ENCODE measurements at regions not wholly inside any gene's neighbourhood (a gene's known extent, or its start where the extent isn't known, plus 50 kb on each side); places are given as distances from the start of the nearest gene placed in this dataset.
"Not testable (repeated sequence)": the region's sequence is repeated elsewhere in the genome, so short reads cannot be mapped to it uniquely, and the experiment has no call there.

DNA sequence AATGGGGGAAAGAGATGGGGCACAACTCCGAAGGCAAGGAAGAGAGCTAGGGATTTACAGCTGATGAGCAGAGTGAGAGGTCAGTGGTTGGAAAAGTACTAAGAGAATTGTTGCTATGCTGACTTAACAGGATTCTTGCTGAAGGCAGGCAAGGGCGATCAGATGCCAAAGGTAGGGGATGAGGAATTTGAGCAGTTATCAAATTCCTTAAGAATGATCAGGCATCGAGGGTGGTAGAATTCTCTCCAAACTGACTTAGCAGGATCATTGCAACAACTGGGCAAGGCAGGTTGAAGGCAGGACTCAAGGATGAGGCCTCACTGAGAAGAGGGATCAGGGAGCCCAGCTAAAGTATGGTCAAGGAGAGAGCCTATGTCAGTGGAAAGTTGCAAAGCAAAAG lies 171.0 kb downstream of the HSD17B3 start:
- DNase-seq: no peak

DNA sequence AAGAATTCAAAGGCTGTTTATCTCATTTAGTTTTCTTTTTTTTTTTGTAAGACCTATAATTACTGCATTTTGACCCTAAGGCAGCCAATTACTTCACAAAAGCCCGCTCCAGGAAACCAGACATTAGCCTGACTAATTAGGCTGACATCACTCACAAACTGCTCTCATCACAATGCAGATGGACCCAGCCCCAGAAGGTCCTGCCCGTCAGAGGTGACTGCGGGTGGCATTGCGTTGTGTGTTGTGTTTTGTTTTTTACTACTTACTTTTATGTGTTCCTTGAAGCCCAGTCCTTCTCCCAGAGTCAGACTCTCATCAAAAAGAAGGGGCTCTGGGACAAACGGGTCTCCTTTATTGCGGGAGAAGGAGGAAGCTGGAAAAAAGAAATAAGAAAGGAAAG lies 172.2 kb downstream of the HSD17B3 start:
- DNase-seq: no peak

- DNase-seq: no peak
Measured at GRCh38 chr9:96128880-96129279, 173.1 kb downstream of the HSD17B3 start.

GRCh38 chr9:96126321-96126881 lies 175.6 kb downstream of the HSD17B3 start:
- no peak for DNase-seq

GRCh38 chr9:96125624-96126023 lies 176.4 kb downstream of the HSD17B3 start:
- no peak for DNase-seq

- DNase-seq: no peak
Measured at GRCh38 chr9:96122751-96123150, 179.2 kb downstream of the HSD17B3 start.

- DNase-seq: no peak
Measured at GRCh38 chr9:96122282-96122681, 179.7 kb downstream of the HSD17B3 start.

DNA sequence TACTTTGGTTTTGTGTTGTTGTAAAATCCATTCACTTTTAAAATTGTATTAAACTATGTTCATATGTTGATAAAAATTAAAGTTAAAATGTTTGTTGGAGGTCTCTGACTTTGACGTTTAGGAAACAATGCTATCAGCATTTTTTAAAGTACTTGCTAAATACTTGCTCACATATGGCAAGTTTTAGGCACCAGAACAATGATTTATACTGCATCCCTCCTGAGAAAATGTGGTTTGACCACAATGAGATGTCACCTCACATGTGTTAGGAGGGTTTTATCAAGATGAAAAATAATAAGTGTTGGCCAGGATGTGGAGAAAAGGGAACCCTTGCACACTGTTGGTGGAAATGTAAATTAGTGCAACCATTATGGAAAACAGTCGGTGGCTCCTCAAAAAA lies 180.8 kb downstream of the HSD17B3 start:
- no peak for DNase-seq

DNA sequence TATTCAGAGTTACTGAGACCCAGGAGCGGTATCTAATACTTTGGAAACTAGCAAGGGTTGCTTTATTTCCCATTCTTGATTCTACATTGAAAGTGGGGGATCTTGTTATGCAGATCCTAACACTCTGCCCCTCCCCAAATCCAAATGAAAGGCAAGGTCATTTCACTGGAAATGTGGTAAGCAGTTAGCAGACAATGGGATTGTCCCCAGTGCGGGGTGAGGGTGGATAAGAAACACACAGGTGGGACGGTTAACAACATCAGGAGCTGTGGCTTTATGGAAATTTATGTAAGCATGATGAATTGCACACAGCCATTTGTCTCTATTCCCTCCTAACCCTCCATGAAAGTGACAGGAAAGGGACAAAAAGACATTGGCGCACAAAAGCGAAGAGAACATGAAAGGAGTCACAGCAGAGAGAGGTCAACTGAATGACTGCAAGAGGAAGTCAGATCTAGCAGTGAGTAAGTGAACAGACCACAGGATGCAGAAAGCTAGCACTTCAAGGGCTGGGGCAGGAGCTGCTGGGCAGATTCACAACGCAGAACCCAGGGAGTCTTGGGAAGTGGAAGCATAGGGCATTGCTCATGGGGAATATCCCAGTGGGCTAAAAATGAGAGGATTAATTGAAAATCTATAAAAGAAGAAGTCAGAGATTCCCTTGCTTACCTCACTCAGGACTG lies 184.4 kb downstream of the HSD17B3 start:
- no peak for DNase-seq

DNA sequence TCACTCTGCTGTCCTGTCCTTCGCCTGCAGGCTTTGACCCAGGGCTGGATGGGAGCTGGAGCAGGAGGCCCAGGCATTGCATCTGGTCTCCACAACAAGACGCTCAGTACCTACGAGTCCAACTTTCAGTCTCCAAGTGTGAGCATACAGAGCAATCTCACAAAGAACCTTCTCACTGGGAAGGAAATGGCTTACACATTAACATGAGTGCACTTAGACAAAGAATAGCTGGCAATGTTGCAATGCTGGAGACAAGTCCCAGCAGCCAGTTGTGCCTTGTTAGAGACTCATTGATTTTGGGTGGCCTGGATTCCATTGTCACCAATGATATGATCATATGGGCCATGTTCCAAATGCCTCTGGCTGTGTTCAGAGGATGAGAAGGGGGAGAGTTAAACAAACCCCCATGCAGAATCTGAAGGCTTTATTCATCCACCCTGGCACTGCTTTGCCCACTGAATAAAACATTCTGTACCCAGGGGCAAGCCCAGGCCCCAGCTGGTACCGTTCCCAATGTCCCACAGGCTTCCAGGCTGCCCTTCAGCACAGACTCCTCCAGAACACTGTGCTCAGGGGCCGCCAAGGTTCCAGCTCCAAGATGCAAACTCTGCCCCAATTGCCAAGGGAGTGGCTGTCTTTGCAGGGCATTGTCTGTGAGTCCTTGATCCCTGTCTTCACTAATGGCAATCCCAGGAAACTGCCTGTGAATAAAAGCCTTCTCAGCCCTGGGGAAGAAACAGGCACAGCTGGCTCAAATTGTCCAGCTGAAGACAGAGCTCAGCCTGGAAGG lies 185.5 kb downstream of the HSD17B3 start:
- DNase-seq: no peak

DNA sequence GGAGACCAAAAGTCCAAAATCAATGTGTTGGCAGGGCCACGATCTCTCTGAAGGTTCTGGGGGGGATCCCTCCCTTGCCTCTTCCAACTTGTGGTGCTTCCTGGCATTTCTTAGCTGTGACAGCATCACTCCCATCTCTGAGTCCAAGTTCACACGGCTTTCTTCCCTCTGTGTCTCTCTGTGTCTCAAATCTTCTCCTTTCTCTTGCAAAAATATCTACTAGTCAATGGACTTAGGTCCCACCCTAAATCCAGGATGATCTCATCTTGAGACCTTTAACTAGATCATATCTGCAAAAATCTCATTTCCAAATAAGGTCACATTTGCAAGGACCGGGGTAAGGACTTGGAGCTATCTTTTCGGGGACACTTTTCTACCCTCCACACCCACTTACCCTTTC lies 186.1 kb downstream of the HSD17B3 start:
- no peak for DNase-seq

GRCh38 chr9:96113032-96113431 lies 188.9 kb downstream of the HSD17B3 start:
- no peak for DNase-seq

DNA sequence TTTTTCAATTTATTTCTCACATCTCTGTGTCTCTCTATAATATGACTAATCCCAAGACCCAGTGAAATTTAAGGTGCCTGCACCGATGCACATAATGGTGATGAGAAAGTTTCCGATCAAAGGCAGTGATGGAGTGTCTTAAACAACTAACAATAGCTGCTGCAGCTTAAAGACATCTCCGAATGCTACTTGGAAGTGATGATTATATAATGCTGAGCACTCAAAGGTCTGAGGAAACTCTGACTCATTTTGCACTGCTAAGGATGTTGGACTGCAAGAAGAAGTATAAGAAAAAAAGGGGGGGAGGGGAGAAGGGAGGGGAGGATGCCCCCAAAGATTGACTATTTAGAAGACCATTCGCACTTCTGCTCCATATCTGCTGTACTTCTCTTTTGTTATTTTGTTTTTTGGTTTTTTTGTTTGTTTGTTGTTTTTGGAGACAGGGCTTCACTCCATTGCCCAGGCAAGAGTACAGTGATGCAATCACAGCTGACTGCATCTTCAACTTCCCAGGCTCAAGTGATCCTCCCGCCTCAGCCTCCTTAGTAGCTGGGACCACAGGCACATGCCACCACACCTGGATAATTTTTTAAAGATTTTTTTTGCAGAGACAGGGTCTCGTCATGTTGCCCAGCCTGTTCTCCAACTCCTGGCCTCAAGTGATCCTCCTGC lies 192.2 kb downstream of the HSD17B3 start:
- DNase-seq: no peak

DNA sequence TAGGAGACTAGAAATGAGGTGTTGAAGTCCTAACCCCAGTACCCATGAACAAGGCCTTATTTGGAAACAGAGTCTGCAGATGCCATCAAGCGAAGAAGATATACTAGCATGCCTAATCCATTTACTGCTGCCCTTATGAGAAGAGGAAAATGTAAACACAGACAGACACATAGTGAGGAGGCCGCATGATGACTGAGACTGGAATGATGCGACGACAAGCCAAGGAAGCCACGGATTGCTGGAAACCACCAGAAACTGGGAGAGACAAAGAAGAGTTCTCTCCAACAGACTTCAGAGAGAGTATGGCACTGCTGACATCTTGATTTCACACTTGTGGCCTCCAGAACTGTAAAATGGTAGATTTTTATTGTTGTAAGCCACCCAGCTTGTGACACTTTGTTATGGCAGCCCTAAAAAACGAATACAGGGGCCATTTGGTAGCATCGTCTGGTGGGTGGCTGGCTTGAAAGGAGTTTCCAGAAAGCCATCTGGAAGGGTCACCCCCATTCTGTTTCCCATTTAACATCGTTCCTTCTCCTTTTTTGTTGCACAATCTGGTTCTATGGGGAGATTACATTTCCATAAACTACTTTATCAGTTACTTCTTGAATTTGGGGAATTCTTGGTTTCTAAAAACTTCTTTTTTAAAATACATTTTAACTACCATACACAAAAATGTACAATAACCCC lies 193.1 kb downstream of the HSD17B3 start:
- DNase-seq: no peak

GRCh38 chr9:96107436-96107835 lies 194.5 kb downstream of the HSD17B3 start:
- DNase-seq: no peak

GRCh38 chr9:96100385-96101300 lies 201.3 kb downstream of the HSD17B3 start:
- no peak for DNase-seq

- not testable (repeated sequence) for DNase-seq
Measured at GRCh38 chr9:96090630-96091029, 211.3 kb downstream of the HSD17B3 start.

- no peak for DNase-seq
Measured at GRCh38 chr9:96089452-96090085, 212.4 kb downstream of the HSD17B3 start.

- DNase-seq: no peak
Measured at GRCh38 chr9:96088510-96088909, 213.0 kb downstream of the ERCC6L2 start.

DNA sequence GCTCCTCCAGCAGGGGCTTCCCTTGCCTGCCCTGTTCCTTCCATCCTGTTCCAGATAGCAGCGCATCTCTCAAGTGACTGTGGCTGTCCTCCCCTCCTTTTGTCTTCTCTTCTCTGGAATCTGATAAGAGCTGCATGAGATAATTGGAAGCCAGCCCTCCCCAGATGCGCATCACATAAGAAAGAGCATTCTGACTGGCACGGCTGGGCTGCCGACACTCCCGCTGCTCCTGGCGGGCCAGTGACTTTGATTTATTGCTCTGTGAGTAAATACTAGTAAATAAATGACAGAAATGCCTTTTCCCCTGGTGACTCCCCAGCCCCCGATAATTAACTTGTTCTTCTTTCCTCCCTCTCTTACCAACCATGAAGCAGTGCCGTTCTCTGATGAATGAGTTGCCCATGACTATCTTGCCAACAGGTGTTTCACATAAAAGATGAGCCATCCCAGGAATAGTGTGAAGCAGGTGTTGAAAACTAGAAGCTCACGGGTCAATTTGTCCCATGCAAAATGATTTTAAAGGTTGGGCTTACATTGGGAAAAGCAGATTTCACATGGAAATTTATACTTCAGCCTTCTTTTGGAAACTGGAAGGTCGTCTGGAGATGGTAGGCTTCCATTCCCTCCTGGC lies 212.3 kb downstream of the ERCC6L2 start:
- DNase-seq: no peak
